NCI-H1417 (cell line): ENCODE measurements at regions not wholly inside any gene's neighbourhood (a gene's known extent, or its start where the extent isn't known, plus 50 kb on each side); places are given as distances from the start of the nearest gene placed in this dataset.
"Not testable (repeated sequence)": the region's sequence is repeated elsewhere in the genome, so short reads cannot be mapped to it uniquely, and the experiment has no call there.

Source experiments
- DNase-seq, 3 experiments: peaks; one replicate each; lab custom pipeline; 2025; lab: John Stamatoyannopoulos, UW

DNA sequence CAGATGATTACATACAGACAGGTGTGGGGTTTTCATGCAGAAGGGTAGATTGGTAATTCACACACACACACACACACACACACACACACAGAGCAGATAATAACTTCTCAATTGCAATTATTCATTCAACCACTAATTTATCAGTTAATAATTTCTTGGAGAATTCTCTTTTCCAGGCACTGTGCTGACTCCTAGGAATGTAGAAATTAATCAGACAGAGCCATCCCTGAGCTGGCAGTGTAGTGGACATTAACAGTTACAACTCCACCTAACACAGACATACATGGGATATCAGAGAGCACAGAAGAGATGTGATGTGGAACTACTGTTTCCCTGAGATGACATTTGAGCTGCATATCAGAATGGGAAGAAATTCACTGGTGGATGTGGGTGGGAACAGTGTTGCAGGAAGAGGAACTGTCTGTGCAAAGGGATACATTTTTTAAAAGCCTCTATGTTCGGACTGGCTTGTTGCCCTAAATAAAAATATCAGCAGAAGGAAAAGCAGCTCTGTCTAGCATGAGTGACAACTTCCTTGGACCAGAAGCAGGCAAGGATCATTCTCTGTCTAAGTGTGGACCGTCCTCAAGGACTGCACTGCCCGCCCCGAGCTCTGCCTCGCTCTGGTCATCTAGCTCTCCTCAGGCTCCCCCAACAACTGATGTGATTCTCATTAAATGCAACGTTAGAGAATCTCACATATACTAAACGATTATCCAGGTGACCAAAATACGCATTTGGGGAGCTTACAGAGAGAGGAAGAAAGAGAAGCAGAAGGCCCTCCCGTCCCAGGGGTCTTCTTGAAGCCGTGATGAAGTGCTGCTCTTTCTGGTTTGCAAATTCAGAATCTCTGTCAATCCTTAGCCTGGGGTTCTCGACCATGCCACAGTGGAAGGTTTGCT is 173.4 kb upstream of the TRIB2 start:
- DNase-seq = no peak

DNA sequence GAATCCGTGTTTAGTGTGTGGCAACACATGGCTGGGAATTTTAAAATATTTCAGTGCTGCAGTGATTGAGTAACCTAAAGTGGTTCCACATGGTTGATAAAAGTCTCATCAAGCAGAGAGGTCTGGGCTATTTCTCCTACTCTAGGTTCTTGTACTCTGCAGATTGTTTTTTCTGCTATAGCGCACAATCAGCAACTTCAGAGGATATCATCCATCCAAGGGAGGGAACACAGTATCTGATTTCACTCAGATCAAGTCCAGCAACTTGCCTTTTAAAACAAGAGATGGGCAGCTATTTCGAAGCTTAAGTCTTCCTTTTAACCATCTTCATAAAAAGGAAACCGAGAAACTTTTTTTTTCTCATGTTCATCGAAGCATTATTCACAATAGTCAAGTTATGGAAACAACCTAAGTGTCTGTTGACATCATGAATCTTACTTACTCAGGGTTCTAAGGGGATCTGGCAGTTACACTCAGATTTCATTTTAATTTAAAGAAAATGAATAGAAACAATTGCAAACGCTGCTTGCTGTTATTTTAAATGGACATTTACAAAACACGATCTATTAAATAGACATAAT is 172.7 kb upstream of the TRIB2 start:
- peak in 1 of 3 experiments; percentile 98 for DNase-seq

DNA sequence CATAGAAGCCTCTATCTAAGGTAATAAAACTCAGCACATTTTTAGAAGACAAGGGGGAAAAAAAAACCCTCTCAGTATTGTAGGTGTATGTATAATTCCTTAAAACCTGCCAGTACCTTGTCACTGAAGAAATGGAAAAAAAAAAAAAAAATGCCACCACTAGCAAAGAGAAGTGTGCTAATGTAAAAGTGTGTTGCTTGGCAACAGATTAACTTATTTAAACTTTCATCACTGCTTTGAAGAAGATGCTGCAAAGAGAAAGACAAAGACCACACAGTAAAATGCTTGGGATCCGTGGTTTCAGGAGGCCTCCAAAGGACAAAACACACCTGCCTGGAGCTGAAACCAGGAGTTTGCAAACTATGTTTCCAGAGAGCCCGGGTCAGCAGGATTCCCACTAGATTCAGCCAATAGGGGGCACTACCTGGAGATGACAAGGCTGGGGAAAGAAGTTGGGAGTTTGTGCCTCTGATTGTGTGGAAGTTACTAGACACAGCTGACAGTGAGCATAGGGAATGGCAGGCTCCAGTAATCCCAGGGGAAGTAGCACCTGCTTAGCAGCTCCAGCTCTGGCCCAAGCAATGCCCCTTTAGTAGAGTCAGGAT is 169.1 kb upstream of the TRIB2 start:
- DNase-seq = no peak

DNA sequence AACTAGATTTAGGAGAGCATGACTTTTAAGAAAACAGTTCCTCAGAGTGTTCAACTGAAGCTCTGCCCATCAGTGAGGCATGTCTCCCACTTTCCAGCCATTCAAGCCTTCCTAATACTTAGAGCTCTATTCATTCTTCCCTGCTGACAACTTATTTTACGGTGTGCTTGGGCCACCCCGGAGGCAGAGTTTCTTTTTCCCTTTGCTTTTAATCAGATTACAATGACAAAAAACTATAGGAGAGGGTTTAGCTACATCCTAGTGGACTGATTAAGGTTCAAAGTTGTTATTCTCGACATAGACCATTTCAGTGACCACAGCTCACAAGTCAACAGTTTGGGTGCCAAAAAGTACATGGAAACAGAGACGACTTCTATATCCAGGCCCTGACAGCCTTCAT is 167.8 kb upstream of the TRIB2 start:
- DNase-seq = no peak

DNA sequence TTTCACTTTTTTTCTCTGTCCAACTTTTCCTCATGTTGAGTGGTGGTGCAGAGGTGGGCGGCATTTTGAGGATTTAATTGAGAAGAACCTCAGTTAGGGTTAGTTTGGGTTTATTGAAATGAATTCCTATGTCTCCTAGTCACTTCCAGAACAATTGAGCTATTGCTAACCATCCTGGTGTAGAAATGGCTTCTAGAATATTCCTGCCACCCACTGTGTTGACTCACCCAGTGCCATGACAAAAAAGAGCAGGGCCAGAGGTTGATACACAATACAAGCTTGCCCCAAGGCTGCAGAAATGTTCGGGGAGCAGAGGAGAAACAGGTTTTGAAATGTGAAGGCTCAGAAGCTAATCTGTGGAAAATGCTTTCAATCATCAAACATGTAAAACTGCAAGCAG is 167.1 kb upstream of the TRIB2 start:
- DNase-seq = no peak

DNA sequence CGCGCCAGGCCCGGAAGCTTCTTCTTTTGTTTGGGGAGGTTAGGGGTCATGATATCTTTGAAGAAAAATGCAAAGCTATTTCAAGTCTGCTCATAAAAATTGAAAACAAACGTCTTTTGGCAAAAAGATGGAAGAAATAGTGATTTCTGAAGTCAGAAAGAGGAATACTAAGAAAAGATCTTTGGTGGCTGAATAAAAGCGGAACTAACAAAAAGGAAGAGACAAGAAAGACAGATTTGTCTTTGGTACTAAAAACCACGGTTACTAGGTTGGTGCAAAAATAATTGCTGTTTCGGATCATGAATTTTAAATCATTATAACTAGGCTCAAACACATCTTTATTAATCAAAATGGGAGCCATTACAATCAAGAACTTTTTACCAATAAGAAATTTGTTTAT is 164.6 kb upstream of the TRIB2 start:
- DNase-seq = no peak

DNA sequence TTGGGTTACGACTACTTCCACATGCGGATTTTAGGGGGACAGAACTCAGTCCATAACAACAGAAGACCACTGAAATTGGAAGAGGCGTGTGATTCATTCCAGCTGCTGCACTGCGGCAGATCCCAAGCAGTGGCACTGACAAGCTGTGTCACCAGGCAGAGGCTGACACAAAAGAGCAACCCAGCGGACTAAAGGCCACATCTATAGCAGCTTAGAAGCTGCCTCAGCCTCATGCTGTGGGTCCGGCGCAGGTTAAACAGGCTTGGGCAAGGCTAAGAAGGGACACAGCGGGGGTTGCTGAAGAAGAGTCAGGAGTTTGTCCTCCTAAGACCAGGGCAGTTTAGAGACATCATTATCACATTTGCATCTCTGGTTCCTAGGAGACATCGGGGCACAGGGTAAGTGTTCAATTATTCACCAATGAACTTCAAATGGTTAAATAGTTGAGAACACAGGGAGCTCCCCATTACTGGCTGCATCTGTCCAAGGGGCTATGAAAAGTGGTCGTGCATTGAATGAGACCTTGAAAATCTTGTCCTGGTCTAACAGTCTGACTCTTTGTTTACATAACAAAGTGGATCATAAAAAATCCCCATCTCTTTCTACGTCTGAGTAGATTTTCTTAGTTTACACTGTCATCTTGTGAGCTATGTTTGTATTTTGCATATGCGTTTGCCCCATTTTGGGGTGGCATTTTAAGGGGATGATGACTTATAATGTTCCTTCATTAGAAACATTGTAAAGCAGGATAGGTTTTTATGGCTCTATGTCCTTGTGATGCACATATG is 162.3 kb upstream of the TRIB2 start:
- DNase-seq = no peak

DNA sequence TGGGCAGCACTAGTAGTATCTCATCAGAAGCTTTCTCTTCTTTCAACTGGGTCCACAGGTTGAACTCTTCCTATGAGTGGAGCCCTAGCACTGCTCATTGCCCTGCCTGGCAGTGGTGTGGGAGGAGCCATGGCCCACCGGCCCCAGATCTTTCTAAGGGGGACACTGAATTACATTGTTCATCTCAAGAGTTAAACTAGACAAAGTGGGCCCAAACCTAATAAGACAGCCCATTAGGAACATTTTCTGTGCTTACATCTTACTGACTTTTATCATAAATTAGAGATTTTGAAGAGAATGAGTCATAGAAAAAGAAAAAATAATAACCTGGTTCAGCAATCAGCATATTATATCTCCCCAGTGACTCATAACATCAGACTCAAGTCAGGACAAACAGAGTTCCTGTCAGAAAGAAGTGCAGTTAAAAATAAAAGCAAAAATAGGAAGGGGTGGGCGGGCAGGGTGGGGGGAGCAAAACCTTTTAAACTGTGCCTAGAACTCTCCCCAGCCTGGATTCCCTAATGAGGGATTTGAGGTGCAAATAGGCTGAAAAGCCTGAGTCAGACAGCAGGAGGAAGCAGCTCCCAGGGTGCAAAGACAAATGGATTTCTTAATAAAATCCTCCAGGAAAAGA is 161.6 kb upstream of the TRIB2 start:
- DNase-seq = no peak

DNA sequence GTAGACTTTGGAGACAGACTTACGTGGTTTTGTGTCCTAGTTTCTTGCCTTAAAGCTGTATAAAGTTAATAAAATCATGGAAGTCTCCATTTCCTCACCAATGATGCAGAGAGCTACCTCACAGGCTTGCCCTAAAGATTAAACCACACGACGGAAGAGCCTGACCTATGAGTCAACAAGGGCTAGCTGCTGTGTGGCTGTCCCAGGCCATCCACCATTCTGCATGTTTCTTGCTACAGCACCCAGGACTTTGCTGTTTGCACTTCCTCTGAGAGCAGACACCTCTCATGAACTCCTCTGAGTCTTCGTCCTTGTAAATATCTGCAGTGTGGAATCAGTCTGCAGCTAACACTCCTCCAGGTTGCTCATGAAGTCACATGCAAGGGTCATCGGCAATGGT is 160.0 kb upstream of the TRIB2 start:
- DNase-seq = no peak

DNA sequence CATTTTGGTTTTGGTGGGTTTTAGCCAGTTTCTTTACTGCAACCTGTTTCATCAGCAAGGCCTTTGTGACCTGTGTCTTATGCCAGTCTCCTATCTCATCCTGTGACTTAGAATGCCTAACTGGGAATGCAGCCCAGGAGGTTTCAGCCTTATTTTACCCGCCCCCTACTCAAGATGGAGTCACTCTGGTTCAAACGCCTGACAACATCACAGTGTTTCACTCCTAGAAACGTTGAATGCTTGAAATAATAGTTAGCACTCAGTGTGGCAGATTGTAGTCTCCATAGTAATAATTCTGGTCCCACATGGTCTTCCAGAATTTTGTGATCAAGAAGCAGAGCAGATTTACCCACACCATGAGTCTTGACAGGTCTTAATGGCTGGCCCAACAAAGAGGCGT is 159.0 kb upstream of the TRIB2 start:
- DNase-seq = no peak

DNA sequence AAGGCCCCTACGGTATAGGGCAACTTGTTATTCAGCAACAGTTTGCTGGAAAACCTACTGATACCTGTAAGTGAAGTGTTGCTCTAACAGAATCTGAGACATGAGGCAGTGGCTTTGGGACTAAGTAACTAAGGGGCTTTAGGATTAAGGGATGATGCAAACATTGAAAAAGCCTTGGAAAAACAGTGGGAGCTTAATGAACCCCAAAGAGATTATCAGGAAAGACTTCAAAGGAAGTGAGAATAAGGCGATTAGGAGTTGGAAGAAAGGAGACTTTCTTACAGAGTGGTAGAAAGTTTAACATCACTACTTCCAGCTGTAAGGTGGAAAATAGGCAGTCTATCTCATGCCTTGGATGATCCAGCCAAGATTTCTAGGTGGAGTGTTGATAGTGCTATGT is 158.2 kb upstream of the TRIB2 start:
- DNase-seq = no peak

DNA sequence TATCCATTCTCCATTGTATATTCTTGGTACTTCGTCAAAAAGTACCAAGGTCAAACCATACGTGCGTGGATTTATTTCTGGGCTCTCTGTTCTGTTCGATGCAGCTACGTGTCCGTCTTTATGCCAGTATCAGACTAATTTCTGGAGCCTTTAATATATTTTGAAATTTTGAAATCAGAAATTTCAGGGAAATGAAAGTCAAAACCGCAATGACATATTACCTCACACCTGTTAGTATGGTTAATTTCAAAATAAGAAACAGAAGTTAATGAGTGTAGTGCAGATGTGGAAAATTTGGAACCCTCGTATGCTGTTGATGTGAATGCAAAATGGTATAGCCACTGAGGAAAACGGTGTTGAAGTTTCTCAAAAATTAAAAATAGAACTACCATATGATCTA is 156.1 kb upstream of the TRIB2 start:
- DNase-seq = no peak

DNA sequence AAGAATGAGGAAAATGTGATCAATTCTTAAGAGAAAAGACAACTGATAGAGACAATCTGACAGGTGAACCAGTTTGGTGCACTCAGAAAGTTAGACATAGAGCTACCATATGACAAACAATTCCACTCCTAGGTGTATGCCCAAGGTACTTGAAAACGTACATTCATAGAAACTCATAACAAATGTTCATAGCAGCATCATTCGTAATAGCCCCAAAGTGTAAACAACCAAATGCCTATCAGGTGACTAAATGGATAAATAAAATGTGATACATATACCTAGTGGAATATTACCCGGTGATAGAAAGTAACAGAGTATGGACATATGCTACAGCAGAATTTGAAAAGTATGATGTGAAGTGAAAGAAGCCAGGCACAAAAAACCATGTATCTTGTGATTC is 149.3 kb upstream of the TRIB2 start:
- no peak for DNase-seq

DNA sequence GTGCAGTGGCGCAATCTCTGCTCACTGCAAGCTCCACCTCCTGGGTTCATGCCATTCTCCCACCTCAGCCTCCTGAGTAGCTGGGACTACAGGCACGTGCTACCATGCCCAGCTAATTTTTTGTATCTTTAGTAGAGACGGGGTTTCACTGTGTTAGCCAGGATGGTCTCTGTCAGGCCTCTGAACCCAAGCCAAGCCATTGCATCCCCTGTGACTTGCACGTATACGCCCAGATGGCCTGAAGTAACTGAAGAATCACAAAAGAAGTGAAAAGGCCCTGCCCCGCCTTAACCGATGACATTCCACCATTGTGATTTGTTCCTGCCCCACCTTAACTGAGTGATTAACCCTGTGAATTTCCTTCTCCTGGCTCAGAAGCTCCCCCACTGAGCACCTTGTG is 147.2 kb upstream of the TRIB2 start:
- not testable (repeated sequence) for DNase-seq

DNA sequence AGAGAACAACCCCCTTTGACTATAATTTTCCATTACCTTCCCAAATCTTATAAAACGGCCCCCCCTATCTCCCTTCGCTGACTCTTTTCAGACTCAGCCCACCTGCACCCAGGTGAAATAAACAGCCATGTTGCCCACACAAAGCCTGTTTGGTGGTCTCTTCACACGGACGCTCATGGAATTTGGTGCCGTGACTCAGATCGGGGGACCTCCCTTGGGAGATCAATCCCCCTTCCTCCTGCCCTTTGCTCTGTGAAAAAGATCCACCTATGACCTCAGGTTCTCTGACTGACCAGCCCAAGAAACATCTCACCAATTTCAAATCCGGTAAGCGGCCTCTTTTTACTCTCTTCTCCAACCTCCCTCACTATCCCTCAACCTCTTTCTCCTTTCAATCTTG is 146.8 kb upstream of the TRIB2 start:
- not testable (repeated sequence) for DNase-seq

DNA sequence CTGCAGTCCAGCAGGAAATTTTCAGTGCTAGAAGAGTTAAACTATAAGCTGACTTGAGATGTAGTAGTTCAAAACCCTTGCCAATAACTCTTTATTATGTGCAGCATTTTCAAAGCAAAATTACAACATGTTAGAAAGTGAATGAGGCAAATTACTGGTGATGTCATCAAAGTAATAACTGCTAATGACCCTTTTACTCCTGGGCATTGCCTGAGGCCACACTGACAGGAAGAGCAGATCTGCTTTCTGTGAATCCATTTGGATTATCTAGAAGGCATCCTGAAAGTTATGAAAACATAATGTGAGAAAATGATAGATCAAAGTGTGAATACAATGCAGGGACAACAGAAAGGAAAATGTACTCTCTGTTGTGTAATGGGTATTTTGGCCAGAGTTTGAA is 139.6 kb upstream of the TRIB2 start:
- peak in 2 of 3 experiments; percentile 45 to 85 for DNase-seq

DNA sequence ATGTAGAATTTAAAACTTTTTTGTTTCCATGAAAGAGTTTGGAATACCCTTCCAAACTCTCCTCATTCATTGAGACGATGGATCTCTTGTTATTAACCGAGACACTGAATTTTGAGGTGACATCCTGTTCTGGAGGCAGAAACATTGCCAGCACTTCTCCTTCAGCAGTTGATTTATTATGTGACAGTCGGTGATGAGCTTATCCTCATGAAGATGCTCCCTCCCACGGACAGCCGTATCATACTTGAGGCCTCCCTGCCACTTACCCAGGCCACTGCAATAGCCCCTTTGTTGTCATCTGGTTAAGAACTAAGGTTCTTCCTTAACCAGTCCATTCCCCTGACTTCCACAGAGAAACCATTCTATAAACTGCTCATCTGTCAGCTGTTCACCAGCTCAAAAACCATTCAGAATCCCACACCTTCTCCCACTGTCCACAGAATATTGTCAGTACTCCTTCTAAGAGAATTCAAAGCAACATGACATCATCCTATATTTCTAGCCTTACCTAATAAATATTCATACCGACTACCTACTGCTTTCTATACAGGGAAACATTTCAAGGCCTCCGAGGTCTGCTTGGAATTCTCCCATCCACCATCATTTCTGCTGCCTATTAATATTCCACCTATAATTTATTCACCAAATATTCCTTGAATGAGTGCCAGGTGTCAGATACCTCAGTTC is 139.0 kb upstream of the TRIB2 start:
- DNase-seq = peak in 2 of 3 experiments; percentile 21 to 55

DNA sequence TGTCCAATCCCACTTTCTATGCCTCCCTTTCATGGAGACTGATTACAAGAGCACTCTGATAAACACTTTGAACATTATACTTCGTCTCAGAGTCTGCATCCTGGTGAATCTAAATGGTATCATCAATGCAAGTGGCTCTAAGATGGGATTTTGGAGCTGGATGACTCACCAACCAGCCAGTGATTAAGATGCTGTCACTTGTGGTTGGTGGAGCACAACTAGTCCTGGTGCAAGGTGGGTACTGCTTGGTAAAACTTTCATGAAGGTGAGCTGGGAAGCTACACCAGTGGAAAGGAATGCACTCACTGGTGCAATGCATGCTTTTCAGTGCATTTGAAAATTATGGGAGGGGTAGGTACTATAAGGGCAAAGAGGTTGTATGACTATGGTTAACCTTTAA is 137.7 kb upstream of the TRIB2 start:
- DNase-seq = peak in 1 of 3 experiments; percentile 40

DNA sequence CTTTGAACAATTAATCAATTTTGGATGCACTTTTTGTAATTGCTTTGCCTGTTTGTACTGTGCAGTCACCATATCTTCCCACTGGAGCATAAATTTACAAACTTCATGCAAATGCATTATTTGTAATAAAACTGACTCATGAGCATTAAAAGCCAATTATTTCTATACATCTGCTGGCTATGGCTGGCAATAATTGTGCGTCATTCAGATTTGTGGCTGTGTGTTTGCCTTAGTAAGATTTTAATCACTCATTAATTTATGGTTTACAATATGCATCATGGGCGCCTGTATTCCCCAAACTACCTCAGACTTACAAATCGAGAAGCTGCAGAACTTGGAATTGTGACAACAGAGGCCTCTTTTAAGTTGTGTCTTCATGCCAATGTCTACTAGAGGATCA is 132.4 kb upstream of the TRIB2 start:
- DNase-seq = no peak

DNA sequence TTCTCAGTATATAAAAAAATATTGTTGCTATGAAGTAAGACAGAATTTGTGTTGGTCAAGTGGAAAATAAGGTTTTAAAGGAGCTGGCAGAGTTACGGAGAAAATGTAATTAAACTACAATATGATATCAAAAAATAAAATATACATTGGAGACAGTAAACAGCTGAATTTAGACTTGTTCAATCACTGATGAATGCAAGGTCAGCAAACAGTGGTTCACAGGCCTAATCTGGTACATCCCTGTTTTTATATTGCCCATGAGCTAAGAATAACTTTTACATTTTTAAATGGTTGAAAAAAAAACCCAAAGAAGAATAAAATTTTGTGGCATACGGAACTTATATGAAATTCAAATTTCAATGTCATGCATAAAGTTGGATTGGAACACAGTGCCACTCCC is 131.0 kb upstream of the TRIB2 start:
- no peak for DNase-seq

DNA sequence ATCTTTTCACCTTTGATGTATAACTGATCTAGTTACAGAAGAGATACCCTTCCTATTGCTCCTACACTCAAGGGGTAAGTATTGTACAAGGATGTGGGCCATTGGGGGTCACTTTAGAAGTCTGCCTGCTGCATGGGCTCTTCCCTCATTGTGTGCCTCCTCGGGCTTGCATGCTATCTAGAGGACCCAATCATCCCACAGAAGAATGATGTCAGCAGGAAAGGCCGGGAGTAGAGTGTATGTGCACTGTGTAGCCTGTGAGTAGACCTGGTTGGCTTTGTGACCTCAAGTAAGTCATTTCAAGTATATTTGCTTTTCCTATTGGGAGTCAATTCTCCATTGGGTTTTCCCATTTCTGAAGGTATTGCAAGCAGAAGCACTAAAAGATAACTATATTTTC is 129.5 kb upstream of the TRIB2 start:
- DNase-seq = no peak
